Endothelial cell of umbilical vein (primary cell): ENCODE measurements at regions not wholly inside any gene's neighbourhood (a gene's known extent, or its start where the extent isn't known, plus 50 kb on each side); places are given as distances from the start of the nearest gene placed in this dataset.

Experiments
- CTCF ChIP-seq, 2 donors: IDR thresholded peaks; 1 replicate in 1 of 2; 2 replicates in 1 of 2; pipeline ENCODE4 v1.5.1; 2011; ENCODE audit warnings: low read length in 2 of 2, mild to moderate bottlenecking in 2 of 2, moderate library complexity in 2 of 2, control low read depth in 1 of 2, inconsistent platforms in 1 of 2, low read depth in 1 of 2; ENCODE audit not compliant: insufficient read depth in 1 of 2; ENCODE audit errors: extremely low read depth in 1 of 2
- EZH2 ChIP-seq: IDR thresholded peaks from 2 replicates; pipeline ENCODE4 v1.6.1; 2012; ENCODE audit warnings: borderline replicate concordance, low read depth, mild to moderate bottlenecking, moderate library complexity, low read length, inconsistent platforms; ENCODE audit not compliant: severe bottlenecking
- FOS ChIP-seq: IDR thresholded peaks from 2 replicates; pipeline ENCODE4 v1.6.1; 2011; ENCODE audit warnings: mild to moderate bottlenecking, low read length, moderate library complexity, borderline replicate concordance; ENCODE audit not compliant: insufficient read depth
- JUN ChIP-seq: IDR thresholded peaks from 2 replicates; pipeline ENCODE4 v1.6.1; 2011; ENCODE audit warnings: borderline replicate concordance, low read depth; ENCODE audit not compliant: insufficient read length, insufficient read depth
- MYC ChIP-seq: IDR thresholded peaks from one replicate; pipeline ENCODE4 v1.6.1; 2011; ENCODE audit warnings: mild to moderate bottlenecking, low read depth, low read length
- POLR2A ChIP-seq: IDR thresholded peaks from 2 replicates; pipeline ENCODE4 v1.6.1; 2012; ENCODE audit warnings: low read depth, mild to moderate bottlenecking, control low read depth, low read length
- POLR2AphosphoS5 ChIP-seq: IDR thresholded peaks from 2 replicates; pipeline ENCODE4 v1.6.1; 2012; ENCODE audit warnings: low read depth, mild to moderate bottlenecking, control low read depth, low read length, moderate library complexity; ENCODE audit not compliant: insufficient read depth
- TF ChIP-seq, protein P1 (sequence below): IDR thresholded peaks from 2 replicates; pipeline ENCODE4 v1.6.1; 2011; ENCODE audit not compliant: insufficient read depth, insufficient read length

- no peak for TF ChIP-seq EZH2
- TF ChIP-seq POLR2A: no peak
- no peak for TF ChIP-seq CTCF (IDR thresholded peaks at IDR 0.05; ENCODE audit: extremely low read depth in 1 of 2, insufficient read depth in 1 of 2, low read depth in 1 of 2, low read length in 2 of 2)
- TF ChIP-seq POLR2AphosphoS5: no peak
- TF ChIP-seq, protein P1, sequence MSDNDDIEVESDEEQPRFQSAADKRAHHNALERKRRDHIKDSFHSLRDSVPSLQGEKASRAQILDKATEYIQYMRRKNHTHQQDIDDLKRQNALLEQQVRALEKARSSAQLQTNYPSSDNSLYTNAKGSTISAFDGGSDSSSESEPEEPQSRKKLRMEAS: no peak
- no peak for TF ChIP-seq MYC
- no peak for TF ChIP-seq JUN
- TF ChIP-seq FOS: no peak
Measured at GRCh38 chr20:22411627-22412450, 172.5 kb downstream of the FOXA2 start.
